ENCODE measurements at regions not wholly inside any gene's neighbourhood (a gene's known extent, or its start where the extent isn't known, plus 50 kb on each side); places are given as distances from the start of the nearest gene placed in this dataset.

DNA sequence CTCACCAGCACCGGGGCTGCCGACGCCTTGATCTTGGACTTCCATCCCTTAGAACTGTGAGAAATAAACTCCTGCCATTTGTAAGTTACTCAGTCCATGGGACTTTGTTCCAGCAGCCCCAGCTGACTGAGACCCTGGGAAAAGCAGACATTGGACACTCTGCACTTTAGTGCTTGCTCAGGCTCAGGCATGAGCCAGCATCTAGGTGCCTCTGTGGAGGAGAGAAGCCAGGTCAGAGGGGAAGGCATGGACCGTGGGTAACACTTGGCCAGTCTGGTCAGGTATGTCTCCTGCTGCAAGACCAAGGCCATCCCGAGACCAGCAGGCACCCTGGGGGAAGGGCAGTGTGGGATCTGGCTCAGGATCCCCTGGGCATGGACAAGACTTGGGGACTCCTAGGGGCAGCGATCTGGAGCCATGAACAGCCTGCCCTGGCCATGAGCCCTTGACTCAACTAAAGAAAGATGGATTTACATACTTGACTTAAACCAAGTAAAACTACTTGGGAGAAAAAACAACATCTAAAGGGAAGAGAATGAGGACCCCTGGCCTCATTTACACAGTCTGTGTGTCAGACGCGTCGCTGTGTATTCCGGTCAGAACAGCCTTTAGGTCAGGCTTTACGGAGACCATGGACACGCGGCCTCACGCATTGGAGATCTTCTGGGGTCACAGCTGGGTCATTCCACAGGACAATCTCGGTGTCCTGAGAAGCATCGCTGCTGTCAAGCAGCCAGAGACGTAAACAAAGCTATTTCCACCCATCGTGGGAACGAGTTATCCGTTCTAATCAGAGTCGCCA is 497.1 kb downstream of the BRD1 start:
- TF ChIP-seq, protein P1, sequence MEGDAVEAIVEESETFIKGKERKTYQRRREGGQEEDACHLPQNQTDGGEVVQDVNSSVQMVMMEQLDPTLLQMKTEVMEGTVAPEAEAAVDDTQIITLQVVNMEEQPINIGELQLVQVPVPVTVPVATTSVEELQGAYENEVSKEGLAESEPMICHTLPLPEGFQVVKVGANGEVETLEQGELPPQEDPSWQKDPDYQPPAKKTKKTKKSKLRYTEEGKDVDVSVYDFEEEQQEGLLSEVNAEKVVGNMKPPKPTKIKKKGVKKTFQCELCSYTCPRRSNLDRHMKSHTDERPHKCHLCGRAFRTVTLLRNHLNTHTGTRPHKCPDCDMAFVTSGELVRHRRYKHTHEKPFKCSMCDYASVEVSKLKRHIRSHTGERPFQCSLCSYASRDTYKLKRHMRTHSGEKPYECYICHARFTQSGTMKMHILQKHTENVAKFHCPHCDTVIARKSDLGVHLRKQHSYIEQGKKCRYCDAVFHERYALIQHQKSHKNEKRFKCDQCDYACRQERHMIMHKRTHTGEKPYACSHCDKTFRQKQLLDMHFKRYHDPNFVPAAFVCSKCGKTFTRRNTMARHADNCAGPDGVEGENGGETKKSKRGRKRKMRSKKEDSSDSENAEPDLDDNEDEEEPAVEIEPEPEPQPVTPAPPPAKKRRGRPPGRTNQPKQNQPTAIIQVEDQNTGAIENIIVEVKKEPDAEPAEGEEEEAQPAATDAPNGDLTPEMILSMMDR (IDR thresholded peaks at IDR 0.05; ENCODE audit: low read depth, low read length, poor library complexity, severe bottlenecking): no peak
- no peak for TF ChIP-seq EZH2phosphoT487 (IDR thresholded peaks at IDR 0.05; ENCODE audit: borderline replicate concordance, low read length)
